GM10266 (cell line): ENCODE measurements at regions not wholly inside any gene's neighbourhood (a gene's known extent, or its start where the extent isn't known, plus 50 kb on each side); places are given as distances from the start of the nearest gene placed in this dataset.

ENCODE experiments used
- DNase-seq: peaks from one replicate; pipeline ENCODE4 v3.0.0; 2012; ENCODE audit errors: extremely low spot score
- TF ChIP-seq, protein P1 (sequence below): IDR thresholded peaks from 2 replicates; pipeline ENCODE4 v1.5.1; 2012; ENCODE audit warnings: mild to moderate bottlenecking, low read depth; ENCODE audit not compliant: control insufficient read depth, insufficient read depth; ENCODE audit errors: missing control alignments

DNA sequence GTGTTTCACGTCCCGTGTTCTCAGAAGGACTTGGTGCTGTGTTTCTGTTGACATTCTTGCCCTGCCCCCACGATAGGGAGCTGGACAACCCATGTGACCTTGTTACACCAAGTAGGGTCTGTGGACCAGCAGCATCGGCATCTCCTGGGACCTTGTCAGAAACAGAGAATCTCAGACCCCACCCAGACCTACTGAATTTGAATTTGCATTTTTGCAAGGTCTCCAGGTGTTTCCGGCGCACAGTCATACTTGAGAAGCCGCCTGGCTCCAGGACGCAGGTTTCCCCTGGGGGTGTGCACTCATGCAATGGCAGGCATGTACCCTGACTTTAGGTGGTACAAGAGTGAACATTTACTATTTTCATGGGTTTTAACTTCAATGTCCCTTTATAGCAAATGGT is 117.9 kb downstream of the TLE3 start:
- TF ChIP-seq, protein P1, sequence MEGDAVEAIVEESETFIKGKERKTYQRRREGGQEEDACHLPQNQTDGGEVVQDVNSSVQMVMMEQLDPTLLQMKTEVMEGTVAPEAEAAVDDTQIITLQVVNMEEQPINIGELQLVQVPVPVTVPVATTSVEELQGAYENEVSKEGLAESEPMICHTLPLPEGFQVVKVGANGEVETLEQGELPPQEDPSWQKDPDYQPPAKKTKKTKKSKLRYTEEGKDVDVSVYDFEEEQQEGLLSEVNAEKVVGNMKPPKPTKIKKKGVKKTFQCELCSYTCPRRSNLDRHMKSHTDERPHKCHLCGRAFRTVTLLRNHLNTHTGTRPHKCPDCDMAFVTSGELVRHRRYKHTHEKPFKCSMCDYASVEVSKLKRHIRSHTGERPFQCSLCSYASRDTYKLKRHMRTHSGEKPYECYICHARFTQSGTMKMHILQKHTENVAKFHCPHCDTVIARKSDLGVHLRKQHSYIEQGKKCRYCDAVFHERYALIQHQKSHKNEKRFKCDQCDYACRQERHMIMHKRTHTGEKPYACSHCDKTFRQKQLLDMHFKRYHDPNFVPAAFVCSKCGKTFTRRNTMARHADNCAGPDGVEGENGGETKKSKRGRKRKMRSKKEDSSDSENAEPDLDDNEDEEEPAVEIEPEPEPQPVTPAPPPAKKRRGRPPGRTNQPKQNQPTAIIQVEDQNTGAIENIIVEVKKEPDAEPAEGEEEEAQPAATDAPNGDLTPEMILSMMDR: no peak

DNA sequence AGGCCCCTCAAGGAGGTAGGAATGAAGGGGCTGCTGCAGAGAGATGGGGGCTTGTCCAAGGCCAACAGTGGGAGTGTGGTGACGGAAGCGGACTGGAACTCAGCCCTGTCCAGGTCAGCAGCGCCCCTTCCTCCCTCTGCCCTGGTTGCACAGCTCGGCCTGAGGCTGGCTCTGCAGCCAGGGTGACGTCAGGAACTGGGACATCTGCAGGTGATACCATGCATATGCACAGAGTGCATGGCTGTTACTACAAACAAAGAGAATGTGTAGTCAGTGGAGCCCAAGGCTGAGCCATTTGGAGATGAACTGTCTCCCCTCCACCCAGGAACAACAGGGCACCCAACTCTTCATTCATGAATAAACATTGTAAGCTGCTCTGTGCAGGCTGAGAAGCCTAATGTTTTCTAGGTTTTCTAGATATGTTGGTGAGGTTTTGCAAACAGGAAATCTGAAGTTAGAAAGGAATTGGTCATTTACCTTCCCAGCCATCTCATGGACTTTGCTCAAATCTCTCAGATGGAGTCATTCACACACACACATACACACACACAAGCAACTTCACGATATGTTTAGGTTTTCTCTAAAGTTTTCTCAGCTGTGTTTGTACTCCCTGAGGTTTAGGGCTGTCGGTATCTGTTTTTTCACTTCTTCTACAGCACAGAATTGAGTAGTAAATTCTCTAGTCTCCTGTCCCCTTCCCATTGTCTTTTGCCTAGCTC is 117.2 kb downstream of the TLE3 start:
- TF ChIP-seq, protein P1: peak; percentile 3
- no peak for DNase-seq

More for the DNA sequence above, 117.9 kb downstream of the TLE3 start:
- DNase-seq: peak; percentile 64

DNA sequence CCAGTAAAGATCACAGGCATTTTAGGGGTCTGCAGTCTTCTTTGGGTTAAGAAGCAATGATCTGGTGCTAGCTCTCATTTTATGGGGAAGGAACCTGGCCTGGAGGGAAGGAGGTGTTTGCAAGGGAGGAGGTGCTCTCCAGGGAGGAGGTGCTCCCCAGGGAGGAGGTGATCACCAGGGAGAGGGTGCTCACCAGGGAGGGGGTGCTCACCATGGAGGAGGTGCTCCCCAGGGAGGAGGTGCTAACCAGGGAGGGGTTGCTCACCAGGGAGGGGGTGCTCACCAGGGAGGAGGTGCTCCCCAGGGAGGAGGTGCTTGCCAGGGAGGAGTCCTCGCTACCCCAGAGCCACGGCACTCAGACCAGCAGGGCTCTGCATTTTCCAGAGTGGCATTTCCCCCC is 115.7 kb downstream of the TLE3 start:
- DNase-seq: no peak
- TF ChIP-seq, protein P1: no peak

DNA sequence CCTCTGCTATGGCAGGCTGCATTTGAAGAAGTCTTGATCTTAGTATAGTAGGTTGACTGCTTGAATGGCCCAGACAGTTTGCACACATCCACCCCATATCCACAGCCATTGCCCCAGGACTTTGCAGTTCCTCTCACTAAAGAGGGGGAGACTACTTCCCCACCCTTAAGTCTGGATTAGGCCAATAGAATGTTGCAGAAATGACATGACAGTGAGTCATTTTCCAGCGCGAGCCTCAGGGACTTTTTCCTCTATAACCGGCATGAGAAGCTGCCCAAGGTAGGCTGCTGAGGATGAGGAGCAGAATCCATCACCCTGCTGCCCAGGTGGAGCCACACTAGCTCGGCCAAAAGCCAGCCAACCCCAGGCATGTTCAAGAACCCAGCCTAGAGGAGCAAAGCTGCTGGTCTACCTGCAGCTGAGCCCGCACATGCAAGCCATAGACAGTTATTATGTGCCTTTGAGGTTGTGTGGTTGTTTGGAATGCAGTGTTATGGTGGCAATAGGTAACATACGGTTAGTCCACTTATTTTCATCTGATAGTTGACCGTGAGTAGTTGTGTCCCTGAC is 113.9 kb downstream of the TLE3 start:
- no peak for DNase-seq
- TF ChIP-seq, protein P1: no peak

DNA sequence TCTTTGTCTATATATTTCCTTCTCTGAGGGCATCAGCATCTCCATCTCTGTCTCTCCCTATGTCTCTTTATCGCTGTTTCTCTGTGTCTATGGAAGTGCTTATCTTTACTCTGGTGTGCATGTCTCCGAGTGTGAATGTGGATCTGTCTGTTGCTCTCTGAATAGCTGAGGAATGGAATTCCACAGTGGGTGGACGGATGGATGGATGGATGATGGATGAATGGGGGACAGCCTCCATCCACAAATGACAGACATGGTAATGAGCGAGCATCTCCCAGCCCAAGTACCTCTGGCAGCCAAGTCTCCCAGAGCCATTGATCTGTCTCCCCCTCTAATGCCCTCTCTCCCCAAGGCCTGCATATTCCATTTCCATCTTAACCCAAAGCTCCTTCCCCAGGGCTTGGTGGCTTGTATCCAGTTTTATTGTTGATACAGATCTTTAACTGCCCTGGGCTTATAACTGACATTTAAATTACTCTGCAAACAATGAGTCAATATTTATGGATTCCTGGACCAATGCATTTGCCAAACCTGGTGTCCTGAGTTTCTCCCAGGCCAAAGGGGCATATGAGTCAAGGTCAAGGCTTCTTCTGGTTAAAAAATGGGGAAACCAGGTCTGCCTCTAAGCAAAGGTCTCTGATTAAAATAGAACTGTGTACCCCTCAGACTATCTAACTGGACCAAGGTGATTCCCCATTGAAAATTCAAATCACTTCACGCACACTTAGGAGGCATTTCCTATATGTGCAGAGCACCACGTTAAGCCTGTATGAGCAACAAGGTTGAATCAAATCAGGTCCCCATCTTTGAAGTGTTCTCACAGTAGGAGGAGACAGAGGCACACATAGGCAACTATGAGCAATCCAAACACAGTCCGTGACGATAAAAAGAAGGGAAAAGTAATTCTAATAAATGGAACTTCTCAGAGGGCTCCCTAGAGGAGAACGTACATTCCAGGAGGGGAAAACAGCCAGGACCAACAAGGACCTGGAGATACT is 109.9 kb downstream of the TLE3 start:
- DNase-seq: no peak
- TF ChIP-seq, protein P1: no peak

DNA sequence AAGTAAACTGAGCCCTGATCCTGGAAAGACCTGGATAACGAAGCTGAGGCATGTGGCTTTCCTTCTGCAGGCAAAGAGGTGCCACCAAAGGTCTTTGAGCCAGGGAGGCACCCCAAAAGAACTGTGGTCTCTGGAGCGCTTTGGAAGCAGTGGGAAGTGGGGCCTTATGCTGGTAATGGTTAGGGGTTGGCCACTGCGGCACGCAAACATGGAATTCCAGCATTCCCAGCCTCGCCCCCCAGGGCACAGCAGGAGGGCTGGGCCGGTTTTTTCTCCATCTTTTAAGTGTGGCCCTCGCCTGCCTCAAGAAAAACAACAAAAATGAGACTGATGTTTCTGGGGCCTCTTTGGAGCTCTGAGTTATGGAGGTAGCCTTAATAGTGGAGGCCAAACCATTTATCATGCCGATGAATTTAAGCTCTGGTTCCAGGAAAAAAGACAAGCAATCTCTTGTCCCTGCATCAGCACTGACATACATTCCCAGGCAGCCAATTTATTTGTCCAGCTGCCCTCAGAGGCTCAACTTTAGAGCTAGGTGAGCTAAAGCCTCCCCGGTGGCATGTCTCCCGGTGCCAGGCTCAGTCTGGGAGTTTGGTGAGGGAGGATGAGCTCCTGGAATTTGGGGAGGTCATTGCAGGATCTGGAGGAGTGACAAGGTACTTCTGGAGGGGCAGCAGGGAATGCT is 109.0 kb downstream of the TLE3 start:
- TF ChIP-seq, protein P1: no peak
- no peak for DNase-seq
